ENCODE measurements at regions not wholly inside any gene's neighbourhood (a gene's known extent, or its start where the extent isn't known, plus 50 kb on each side); places are given as distances from the start of the nearest gene placed in this dataset.

GRCh38 chr1:244157731-244158438 is 106.8 kb downstream of the ZBTB18 start:
- no peak for DNase-seq

GRCh38 chr1:244159646-244160045 is 108.6 kb downstream of the ZBTB18 start:
- no peak for DNase-seq

- no peak for DNase-seq
Measured at GRCh38 chr1:244160455-244161235, 109.6 kb downstream of the ZBTB18 start.

GRCh38 chr1:244161236-244161510 is 110.1 kb downstream of the ZBTB18 start:
- DNase-seq: no peak

- DNase-seq: no peak
Measured at GRCh38 chr1:244162786-244163530, 111.9 kb downstream of the ZBTB18 start.

GRCh38 chr1:244163861-244164510 is 112.9 kb downstream of the ZBTB18 start:
- peak in 2 of 3 donors; percentile 37 to 93 for DNase-seq

GRCh38 chr1:244164511-244164890 is 113.4 kb downstream of the ZBTB18 start:
- no peak for DNase-seq

- DNase-seq: no peak
Measured at GRCh38 chr1:244165021-244165420, 113.9 kb downstream of the ZBTB18 start.

- DNase-seq: no peak
Measured at GRCh38 chr1:244165701-244166100, 114.6 kb downstream of the ZBTB18 start.

- peak in 1 of 3 donors; percentile 32 for DNase-seq
Measured at GRCh38 chr1:244171241-244171985, 120.3 kb downstream of the ZBTB18 start.

GRCh38 chr1:244173240-244173639 is 122.2 kb downstream of the ZBTB18 start:
- no peak for DNase-seq

GRCh38 chr1:244173769-244174168 is 122.7 kb downstream of the ZBTB18 start:
- peak in 1 of 3 donors; percentile 75 for DNase-seq

GRCh38 chr1:244174922-244175521 is 123.9 kb downstream of the ZBTB18 start:
- no peak for DNase-seq

GRCh38 chr1:244176201-244176600 is 125.1 kb downstream of the ZBTB18 start:
- no peak for DNase-seq

- no peak for DNase-seq
Measured at GRCh38 chr1:244180256-244180655, 129.2 kb downstream of the ZBTB18 start.

GRCh38 chr1:244181867-244182266 is 130.8 kb downstream of the ZBTB18 start:
- no peak for DNase-seq

- DNase-seq: no peak
Measured at GRCh38 chr1:244183037-244183436, 132.0 kb downstream of the ZBTB18 start.

- DNase-seq: no peak
Measured at GRCh38 chr1:244186372-244186771, 135.3 kb downstream of the ZBTB18 start.

- DNase-seq: no peak
Measured at GRCh38 chr1:244187310-244187709, 136.2 kb downstream of the ZBTB18 start.

GRCh38 chr1:244191581-244191980 is 140.5 kb downstream of the ZBTB18 start:
- no peak for DNase-seq

- no peak for DNase-seq
Measured at GRCh38 chr1:244192325-244192724, 141.2 kb downstream of the ZBTB18 start.
